NCI-H1417 treated with DMSO at 0.1 percent for 48 hours (cell line): ENCODE measurements at regions not wholly inside any gene's neighbourhood (a gene's known extent, or its start where the extent isn't known, plus 50 kb on each side); places are given as distances from the start of the nearest gene placed in this dataset.

Source experiments
- DNase-seq: peaks from one replicate; lab custom pipeline; 2025; lab: John Stamatoyannopoulos, UW

DNA sequence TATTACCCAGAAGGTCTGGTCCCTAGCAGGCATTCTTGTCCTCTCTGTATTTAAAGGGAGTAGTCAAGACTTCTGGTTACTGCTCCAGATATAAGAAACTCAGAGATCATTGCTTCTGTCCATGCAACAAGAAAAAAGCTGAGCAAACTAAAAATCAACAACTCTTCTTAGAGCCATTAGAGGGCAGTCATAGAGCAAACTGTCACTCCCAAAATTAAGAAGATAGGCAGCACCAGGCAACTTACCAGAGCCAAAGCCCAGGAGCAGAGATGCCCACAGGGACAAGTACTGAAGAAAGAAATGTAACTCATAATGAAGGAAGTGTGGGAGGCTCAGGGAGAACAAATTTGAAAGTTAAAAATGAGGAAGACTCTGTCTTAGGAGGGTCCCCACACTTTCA lies 472.9 kb upstream of the COBL start:
- no peak for DNase-seq

DNA sequence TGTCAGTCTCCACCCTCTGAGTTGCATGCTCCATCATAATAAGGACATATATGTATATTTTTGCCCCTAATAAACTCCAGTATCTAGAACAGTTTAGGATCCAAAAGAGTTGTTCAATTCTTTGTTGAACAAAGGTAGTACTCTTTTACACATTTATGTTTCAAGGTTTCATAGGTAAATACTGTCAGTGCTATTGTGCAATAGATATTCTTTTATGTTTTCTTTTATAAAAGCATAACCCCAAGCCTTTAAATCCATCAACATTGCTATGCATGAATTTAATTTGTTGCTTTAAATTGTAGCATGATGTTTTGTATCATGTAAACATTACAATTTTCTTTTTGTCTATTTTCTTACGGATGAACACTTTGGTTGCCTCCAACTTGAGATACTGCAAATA lies 469.7 kb upstream of the COBL start:
- no peak for DNase-seq

DNA sequence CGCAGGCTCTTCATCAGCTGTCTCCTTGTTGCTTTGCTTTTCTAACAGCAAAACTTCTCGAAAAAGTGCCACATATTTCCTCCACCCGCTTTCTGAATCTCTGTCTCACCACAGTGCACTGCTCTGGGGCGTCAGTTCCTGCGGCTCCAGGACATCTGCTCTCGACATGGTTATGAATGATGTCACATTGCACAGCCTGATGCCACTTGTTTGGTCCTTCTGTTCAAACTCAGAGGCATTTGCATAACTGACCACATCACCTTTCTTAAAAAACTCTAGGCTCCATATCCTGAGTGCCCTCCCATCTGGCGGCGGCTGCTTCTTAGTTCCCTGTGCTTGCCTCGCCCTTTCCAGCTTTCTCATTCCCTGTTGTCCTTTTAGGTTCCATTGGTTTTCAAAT lies 469.3 kb upstream of the COBL start:
- no peak for DNase-seq

GRCh38 chr7:51785171-51785570 lies 468.6 kb upstream of the COBL start:
- DNase-seq = no peak

DNA sequence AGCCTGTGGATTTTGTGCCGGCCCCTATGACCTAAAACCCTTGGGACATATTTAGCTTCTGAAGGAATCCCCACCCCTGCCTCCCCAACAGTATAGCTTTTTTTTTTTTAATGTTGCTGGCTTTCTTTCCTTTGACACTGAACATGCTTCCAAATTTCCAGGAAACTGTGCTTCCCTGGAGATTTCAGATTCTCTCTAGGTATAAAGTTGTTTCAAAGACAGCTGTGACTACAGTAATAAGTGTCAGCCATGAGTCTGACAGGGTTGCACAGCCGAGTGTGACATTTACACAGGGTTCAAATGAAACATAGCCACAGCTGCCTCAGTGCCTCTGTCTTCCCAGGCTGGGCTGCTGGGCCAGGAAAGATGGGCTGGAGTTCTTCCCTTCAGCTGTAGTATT lies 466.6 kb upstream of the COBL start:
- no peak for DNase-seq

- no peak for DNase-seq
Observed at GRCh38 chr7:51778121-51778520, 461.5 kb upstream of the COBL start.

GRCh38 chr7:51774178-51774577 lies 457.6 kb upstream of the COBL start:
- DNase-seq = no peak

DNA sequence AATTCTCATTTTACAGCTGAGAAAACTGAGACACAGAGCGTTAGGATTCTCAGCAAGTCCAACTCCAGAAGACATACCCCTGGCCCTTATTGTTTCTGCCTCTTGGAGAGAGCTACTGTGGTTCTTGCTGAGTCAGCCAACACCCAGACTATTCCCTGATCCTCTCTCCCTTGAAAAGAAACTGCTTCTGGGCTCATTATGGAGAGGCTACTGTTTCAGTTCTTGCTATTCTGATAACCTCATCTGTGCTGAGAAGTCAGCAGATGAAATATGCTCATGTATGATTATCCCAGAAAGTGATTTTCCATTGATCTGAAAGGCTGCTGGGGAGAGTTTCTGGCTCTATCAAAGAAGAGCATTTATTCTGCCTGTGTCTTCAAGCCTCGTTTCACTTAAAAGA lies 455.6 kb upstream of the COBL start:
- no peak for DNase-seq

GRCh38 chr7:51764976-51765375 lies 448.4 kb upstream of the COBL start:
- DNase-seq = no peak

- DNase-seq = no peak
Observed at GRCh38 chr7:51759985-51760384, 443.4 kb upstream of the COBL start.

DNA sequence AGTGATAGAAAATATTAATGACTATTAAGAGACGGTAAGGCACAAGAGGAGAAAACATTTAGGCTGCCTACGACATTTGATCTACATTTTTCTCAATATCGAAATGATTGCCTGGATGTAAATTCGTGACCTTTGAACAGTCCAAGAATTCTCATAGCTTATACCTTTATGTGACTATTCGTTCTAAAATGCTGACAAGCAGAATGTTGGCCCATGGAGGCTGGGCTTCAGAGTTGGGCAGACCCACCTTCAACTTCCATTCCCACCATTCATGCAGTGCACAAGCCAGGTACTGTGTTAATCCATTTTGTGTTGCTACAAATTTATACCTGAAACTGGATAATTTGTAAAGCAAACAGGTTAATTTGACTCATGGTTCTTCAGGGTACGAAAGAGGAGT lies 441.4 kb upstream of the COBL start:
- DNase-seq = no peak

DNA sequence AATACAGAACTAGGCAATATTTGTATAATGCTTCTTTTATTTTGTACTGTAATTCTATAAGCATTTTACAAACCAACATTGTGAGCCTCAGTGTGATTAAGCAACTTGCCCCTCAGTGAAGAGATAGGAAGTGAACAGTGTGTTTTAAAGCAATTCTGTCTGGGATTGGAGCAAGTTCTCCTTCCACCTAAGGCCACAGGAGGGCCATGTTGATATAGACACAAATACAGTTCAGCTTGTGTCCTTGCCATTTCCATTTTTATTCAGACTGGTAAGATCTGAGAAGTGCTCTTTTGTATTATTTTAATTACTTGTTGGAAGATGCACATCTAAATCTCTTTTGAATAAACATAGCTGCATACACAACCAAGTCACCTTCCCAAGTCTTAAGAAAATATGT lies 416.3 kb upstream of the COBL start:
- DNase-seq = no peak

DNA sequence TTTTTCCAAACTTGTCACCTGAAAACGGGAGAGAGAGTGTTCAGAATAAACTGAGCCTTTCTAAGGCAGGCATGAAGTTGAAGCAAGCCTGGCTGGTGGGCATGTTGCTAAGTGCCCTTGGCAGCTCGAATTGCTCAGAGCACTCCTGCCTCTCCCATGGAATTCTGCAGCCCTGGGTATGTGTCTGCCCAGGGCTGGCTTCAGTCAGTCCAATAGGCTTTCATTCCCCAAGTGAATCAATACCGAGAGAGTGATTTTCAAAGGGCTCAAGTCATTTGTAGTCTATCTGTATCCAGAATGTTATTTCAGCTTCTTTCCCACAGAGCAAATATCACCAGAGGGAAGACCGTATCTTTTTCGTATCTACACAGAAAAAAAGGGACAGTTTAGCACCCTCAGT lies 415.5 kb upstream of the COBL start:
- no peak for DNase-seq

DNA sequence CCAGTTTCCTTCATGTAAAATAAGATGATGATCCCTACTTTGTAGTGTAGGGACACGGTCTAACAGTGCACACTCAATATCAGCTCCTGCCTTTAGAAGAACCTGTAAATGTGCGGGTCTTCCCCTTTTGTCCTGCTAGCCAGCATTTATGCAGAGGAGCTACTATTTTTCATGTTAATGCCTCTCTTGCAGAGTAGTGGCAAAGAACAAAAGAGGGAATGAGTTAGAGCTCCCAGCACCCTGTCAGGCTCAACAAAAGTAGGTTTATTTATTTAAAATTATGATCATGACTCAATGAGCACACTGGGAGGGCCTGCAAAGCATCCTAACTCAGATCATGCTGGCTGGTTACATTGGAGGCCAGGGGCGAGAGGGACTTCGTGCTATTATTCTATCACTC lies 414.5 kb upstream of the COBL start:
- DNase-seq = no peak

DNA sequence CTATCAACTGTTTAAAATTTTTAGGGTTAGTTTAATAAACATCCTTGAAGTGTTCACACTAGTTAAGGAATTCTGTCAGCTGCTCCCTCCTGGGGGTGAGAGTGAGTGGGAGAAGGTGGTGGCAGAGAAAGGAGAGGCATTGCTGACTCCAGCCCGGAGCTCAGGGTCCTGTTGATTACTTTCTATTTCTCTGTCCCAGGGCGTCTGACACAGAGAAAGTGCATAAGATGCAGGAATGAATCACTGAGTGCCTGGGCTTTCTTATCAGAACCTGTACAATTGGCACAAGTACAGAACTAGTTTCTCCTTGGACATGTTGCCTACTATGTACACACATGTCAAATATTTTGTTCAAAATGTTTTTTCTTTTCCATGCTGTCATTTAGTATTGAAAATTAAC lies 410.8 kb upstream of the COBL start:
- no peak for DNase-seq

DNA sequence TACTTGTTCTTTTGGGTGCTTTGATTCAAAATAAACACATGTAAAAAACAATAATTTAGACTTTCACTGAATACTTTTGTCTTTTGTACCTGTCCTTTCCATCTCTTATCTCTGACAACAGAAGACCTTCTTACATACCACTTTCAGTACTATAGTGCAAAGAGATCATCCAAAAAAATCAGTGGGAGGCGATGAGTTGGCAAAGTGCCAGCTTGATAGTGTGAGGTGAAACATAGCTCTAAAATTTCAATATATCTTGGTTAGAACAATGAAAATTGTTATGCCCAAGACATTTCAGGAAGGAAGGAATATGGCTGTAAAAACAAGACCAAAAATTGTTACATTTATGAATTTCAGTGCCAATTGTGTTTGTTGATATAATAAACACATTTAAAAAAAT lies 390.2 kb upstream of the COBL start:
- no peak for DNase-seq

DNA sequence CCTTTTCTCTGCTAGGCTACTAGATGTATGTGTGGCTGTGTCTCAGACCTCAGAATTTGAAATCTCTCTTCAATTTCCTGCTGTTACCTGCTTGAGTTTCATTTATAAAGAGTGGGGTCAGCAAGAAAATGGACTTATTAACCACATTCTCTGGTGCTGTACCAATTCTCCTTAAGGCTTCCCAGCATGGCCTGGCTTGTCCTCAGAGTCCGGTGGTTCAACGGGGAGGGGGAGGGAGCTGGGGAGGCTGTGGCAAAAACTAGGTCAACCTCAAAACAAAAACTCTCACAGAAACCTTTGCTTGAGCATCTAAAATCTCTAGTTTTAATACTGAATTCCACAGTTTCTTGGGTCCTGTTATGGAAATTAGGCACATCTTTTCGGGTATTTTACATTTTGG lies 389.1 kb upstream of the COBL start:
- DNase-seq = no peak

DNA sequence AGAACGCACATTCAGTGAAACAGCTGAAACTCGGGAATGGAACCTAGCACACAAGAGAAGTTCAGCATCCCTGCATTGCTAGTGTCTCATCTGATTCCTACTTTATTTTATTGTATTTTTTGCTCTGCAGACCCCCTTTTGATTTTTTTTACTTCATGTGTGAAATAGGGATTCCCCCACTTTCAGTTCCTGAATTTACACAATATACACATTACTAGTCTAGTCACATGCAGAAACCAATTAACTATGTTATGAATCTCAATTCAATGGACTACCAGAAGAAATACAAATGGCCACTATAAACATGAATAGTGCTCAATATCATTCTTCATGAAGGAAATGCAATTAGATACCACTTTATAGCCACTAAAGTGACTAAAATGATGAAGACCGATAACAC lies 386.1 kb upstream of the COBL start:
- DNase-seq = no peak

- no peak for DNase-seq
Observed at GRCh38 chr7:51701935-51702334, 385.3 kb upstream of the COBL start.

DNA sequence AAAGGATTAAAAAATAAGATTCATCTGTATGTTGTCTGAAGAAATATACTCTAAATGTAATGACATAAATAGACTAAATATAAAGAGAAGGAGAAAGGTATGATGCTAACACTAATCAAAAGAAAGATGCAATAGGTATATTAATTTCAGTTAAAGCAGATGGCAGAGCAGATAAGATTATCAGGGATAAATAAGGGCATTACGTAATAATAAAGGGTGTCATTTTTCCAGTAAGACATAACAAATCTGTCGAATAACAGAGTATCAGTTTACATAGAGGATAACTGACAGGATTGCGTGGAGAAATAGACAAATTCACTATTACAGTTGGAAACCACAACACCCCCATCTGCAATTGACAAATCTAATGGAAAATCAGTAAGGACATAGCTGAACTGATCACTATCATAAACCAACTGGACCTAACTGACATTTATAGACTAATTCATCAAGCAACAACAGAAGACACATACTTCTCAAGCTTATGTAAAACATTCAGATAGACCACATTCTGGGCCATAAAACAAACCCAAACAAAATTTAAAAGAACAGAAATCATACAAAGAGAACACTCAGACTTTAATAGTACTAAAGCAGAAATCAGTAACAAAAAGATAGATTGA lies 384.1 kb upstream of the COBL start:
- no peak for DNase-seq

DNA sequence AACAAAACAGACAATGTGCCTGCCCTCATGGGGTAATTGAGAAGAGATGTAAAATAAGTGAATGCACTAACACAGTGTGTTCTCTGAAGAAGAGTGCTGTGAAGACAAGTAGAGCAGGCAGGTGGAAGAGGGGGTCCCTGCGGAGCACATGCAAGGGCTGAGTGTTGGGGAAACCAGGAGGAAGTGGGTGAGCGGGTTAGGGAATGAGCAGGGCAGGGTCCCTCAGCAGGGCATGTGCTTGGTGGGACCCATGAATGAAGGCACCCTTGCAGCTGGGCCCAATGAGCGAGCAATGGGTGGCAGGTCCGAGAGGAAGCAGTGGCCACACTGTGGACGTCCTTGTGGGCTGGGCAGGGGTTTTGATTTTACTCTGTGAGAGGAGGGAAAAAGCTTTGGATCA lies 376.6 kb upstream of the COBL start:
- no peak for DNase-seq

DNA sequence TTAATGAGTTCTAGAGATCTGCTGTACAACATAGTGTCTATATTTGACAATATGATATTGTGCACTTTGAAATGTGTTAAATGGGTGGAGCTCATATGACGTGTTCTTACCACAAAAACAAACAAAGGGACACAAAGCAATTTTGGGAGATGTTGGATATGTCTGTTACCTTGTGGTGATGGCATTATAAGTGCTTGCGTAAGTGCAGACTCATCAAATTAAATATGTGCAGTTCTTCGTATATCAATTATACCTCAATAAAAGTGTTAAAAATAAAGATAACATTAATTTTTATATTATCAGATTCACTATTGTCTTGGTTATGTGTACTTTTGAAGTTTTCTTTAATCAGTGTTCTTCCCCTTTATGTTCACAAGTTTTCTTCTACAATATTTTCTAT lies 372.9 kb upstream of the COBL start:
- no peak for DNase-seq

- no peak for DNase-seq
Observed at GRCh38 chr7:51685794-51686193, 369.2 kb upstream of the COBL start.

DNA sequence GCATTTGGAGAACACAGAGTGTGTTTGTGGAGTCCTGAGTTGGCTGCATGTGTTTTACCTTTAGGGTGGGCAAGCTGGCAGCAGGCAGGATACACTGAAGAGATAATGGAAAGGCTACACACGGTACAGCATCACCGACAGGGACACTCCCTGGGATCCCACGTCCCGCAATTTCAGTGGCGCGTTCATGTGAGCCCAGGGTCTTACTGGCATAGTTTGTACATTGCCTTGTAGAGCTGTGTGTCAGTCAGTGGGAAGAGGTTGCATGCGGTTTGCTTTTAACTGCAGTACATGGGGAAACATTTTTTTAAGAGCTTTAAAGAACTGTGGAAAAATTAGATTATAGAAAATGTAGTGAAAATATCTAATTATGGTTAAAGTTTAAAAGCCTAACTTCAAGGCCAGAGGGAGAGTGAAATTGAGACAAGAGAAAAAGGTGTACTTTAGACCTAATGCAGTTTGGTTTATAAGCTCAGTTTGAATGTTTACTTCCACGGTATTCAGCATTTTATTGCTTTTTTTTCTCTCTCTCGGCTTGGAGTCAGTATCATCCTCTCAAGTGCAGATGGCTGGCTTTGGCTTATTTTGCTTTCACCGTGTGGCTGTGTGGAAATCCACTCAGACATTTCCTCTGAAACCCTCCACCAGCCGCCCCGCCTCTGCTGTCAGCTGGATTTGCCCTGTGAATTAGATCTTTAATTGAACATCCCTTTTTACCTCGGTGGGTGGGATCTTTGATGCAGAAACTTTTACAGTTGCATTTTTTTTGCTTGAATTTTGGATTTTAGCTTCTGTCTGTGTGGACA lies 364.2 kb upstream of the COBL start:
- no peak for DNase-seq
